HG03520 (cell line): ENCODE measurements at regions not wholly inside any gene's neighbourhood (a gene's known extent, or its start where the extent isn't known, plus 50 kb on each side); places are given as distances from the start of the nearest gene placed in this dataset.
"Not testable (repeated sequence)": the region's sequence is repeated elsewhere in the genome, so short reads cannot be mapped to it uniquely, and the experiment has no call there.

Experiments
- ATAC-seq: cut with Tn5 transposase; IDR thresholded peaks from one replicate; pipeline ENCODE4 v1.9.1; 2021; ENCODE audit warnings: mild to moderate bottlenecking, moderate library complexity; ENCODE audit not compliant: unreplicated experiment

- no peak for ATAC-seq
Observed at GRCh38 chr11:81802591-81802990, 931.1 kb downstream of the FAM181B start.

DNA sequence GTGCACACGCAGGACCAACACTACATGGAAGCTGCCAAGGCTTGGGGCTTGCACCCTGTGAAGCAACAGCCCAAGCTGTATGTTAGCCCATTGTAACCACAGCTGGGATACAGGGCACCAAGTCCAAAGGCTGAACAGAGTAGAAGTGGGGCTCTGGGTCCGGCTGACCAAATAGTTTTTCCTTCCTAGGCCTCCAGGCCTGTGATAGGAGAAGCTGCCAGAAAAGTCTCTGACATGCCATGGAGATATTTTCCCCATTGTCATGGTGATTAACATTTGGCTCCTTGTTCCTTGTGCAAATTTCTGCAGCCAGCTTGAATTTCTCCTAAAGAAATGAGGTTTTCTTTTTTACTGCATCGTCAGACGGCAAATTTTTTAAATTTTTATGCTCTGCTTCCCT lies 941.2 kb downstream of the FAM181B start:
- no peak for ATAC-seq

GRCh38 chr11:81787584-81788049 lies 946.0 kb downstream of the FAM181B start:
- peak; percentile 59 for ATAC-seq

GRCh38 chr11:81772166-81772565 lies 961.5 kb downstream of the FAM181B start:
- no peak for ATAC-seq

DNA sequence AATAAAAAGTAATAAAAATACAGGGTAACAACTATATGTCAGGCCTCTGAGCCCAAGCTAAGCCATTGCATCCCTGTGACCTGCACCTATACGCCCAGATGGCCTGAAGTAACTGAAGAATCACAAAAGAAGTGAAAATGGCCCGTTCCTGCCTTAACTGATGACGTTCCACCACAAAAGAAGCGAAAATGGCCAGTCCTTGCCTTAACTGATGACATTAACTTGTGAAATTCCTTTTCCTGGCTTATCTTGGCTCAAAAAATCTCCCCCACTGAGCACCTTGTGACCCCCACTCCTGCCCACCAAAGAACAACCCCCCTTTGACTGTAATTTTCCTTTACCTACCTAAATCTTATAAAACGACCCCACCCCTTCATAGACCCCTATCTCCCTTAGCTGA lies 963.8 kb downstream of the FAM181B start:
- not testable (repeated sequence) for ATAC-seq

GRCh38 chr11:81756864-81757595 lies 976.6 kb downstream of the FAM181B start:
- ATAC-seq, result no peak

GRCh38 chr11:81749245-81749644 lies 984.4 kb downstream of the FAM181B start:
- no peak for ATAC-seq

DNA sequence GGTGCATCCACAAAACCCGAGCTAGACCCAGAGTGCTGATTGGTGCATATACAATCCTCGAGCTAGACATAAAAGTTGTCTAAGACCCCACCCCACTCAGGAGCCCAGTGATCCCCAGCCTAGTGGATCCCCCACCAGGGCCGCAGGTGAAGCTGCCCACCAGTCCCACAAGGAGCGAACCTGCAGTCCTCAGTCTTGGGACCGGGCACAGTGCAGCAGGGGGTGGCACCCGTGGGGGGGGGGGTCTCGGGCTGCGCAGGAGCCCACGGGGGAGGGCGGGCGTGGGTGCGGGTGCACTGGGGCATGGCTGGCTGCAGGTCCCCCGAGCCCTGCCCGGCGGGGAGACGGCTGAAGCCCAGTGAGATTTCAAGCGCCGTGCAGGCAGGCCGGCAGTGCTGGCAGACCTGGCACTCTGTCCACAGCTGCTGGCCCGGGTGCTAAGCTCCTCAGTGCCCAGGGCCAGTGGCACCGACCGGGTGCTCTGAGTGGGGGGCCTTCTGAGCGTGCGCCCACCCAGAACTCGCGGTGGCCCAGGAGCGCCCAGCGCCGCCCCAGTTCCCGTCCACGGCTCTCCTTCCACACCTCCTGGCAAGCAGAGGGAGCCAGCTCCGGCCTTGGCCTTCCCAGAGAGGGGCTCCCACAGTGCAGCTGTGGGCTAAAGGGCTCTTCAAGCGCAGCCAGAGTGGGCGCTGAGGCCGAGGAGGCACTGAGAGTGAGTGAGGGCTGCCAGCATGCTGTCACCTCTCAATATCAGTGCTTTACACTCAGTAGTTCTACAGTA lies 989.1 kb downstream of the FAM181B start:
- ATAC-seq, result no peak

GRCh38 chr11:81725701-81726100 lies 1008.0 kb downstream of the FAM181B start:
- ATAC-seq, result no peak

DNA sequence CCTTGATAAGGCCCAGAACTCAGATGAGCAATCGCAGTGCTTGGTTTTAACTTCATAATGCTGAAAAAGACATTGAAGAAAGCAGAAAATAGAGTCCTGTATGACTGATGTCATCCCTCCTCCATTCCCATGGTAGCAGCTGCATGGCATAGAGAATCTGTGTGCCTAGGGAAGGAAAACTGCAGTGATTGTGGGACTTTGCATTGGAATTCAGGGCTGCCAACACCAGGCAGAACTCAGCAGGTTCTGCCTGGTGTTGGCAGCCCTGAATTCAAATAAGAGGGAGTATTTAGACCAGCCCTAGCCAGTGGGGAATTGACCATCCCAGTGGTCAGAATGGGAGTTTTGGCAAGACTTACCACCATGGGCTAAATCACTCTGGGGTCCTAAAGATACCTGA lies 1016.0 kb downstream of the FAM181B start:
- ATAC-seq, result no peak

DNA sequence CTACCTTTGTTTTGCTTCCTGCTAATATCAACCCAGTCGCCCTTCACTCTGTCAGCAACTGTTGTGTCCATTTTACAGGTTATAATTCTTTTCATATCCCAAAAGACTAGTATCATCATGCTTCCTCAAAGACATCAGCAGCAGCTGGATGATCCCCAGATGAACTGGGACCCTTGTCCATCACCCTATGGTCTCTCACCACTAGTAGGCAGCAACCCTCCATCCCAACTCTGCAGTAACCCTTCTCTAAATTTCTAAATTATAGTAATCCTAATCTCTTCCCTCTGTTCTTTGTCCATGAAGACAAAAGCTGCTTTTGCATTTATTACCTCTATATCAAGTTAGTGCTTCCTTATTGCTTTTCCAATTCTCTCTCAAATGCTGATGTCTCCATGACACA lies 1025.8 kb downstream of the FAM181B start:
- ATAC-seq, result no peak

DNA sequence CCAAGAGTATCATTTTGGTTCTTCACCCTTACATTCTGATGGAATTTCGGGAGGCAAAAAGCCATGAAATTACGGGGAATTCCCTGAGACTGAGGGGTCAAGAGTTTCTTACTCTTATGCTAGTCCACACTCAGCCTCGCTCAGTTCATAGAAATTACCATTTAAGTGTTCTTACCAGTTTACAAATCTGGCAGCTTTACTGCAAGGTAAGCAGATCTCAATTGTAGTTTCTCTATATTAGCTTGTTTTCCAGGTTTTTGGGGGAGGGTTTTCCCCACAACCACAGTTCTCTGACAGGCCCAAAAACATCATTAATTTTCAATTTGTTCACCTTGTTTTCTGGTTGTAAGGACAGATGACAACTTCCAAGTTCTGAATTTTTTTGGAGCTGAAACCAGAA lies 1028.4 kb downstream of the FAM181B start:
- ATAC-seq, result no peak

DNA sequence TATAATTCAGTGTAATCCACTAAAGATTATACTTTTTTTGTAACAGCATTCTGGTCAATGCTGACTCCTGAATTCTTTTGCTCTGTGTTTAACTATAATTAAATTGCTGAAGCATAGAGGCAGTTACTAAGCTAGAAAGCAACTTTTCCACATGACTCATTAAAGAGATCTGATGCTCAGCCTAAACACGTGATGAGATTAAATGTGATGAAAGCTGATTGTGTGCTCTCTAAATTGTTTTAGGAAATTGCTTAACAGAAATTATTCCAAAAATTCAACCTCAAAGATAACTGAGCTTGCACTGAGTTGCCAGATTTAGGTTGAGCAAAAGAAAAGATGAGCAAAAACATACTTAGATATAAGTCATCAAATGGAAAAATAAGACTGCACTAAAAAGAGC lies 1033.6 kb downstream of the FAM181B start:
- no peak for ATAC-seq

GRCh38 chr11:81687057-81687456 lies 1046.6 kb downstream of the FAM181B start:
- no peak for ATAC-seq

- ATAC-seq, result peak; percentile 64
Observed at GRCh38 chr11:81674211-81674610, 1059.5 kb downstream of the FAM181B start.

GRCh38 chr11:81673001-81673400 lies 1060.7 kb downstream of the FAM181B start:
- ATAC-seq, result no peak

GRCh38 chr11:81669935-81670543 lies 1063.6 kb downstream of the FAM181B start:
- no peak for ATAC-seq

- ATAC-seq, result peak; percentile 94
Observed at GRCh38 chr11:81658722-81659121, 1074.9 kb downstream of the FAM181B start.

- ATAC-seq, result no peak
Observed at GRCh38 chr11:81655351-81655750, 1078.3 kb downstream of the FAM181B start.

GRCh38 chr11:81647374-81647773 lies 1086.3 kb downstream of the FAM181B start:
- no peak for ATAC-seq

DNA sequence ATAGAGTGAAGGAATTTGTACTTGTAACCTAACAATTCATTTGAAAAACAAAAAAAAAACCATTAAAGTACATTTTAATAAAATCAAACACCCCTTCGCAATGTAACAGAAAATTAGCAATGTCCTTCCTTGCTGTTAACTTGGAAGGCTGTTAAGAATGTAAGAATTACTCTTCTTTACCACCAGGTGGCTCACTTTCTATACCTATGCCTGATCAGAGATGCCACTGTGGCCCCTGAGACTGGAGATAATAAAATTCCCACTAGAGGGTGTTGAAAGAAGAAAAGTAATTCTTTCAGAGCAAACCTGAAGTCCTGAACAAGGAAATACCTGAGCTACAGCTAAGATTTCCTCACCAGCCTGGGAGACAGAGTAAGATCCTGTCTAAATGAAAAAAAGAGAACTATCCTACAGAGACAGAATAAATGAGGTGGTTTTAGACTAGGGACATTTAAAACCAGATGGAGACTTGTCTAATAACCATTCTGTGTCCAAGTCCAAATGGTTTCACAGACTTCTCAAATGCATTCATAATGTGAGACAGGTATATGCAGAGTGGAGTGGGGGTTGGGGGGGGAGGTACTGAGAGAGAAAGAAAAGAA lies 1089.3 kb downstream of the FAM181B start:
- peak; percentile 97 for ATAC-seq
